ENCODE measurements at regions not wholly inside any gene's neighbourhood (a gene's known extent, or its start where the extent isn't known, plus 50 kb on each side); places are given as distances from the start of the nearest gene placed in this dataset.

- Histone ChIP-seq H3K4me1 (replicated peaks in 1 of 2) (peaks cover 5 to 8% of the 10 kb centered on the region in 2 donors), H3K27ac (peak overlapping the region in 4 of 5 donors; percentile 51 to 93 (median 69)), H3K27me3 (no peaks in the 10 kb centered on the region), H3K9me3 (replicated peaks in 1 of 3) (no peaks in the 10 kb centered on the region), H3K36me3 (replicated peaks in 1 of 2) (no peaks in the 10 kb centered on the region), H3K4me3 (peak overlapping the region in 1 of 4 donors; percentile 44)
- TF ChIP-seq POLR2A (IDR thresholded peaks at IDR 0.05) (no peak), CTCF (IDR thresholded peaks at IDR 0.05) (no peak)
- peak in 1 of 7 donors; percentile 9 for DNase-seq
- intact Hi-C loops (cut with DNase I) = no loop called here
- WGBS, 4 donors = 30 to 49% (median 31%) methylated on average over 12 to 20 of the region's 20 CpGs
Measured at GRCh38 chr9:88077071-88077617, 61.1 kb downstream of the SPATA31C2 start.

- TF ChIP-seq CTCF (IDR thresholded peaks at IDR 0.05) (peak in 4 of 6 experiments; percentile 12 to 35 (median 32)), POLR2A (IDR thresholded peaks at IDR 0.05) (peak in 1 of 2 donors; percentile 57)
- H3K27ac ChIP-seq = peak overlapping the region in 4 of 5 donors; percentile 51 to 93 (median 69)
- H3K4me3 ChIP-seq = peak overlapping the region in 3 of 4 donors; percentile 1 to 44 (median 24)
- peaks cover 5 to 8% of the 10 kb centered on the region in 2 donors for H3K4me1 ChIP-seq (replicated peaks in 1 of 2)
- whole genome bisulfite sequencing, 4 donors = 0 to 2% (median 1%) methylated on average over 22 to 57 of the region's 57 CpGs
- H3K9me3 ChIP-seq (replicated peaks in 1 of 3) = no peaks in the 10 kb centered on the region
- H3K27me3 ChIP-seq = no peaks in the 10 kb centered on the region
- intact Hi-C loops (cut with DNase I) = no loop called here
- peak; percentile 85 to 95 (median 90) for DNase-seq
- H3K36me3 ChIP-seq (replicated peaks in 1 of 2) = no peaks in the 10 kb centered on the region
Measured at GRCh38 chr9:88076286-88077070, 61.8 kb downstream of the SPATA31C2 start.

- Histone ChIP-seq H3K27ac (peak overlapping the region in 4 of 5 donors; percentile 51 to 93 (median 69)), H3K4me1 (replicated peaks in 1 of 2) (peaks cover 5 to 8% of the 10 kb centered on the region in 2 donors), H3K27me3 (no peaks in the 10 kb centered on the region), H3K36me3 (replicated peaks in 1 of 2) (no peaks in the 10 kb centered on the region), H3K9me3 (replicated peaks in 1 of 3) (no peaks in the 10 kb centered on the region), H3K4me3 (peak overlapping the region in 2 of 4 donors; percentile 24 to 44)
- WGBS, 4 donors = 0 to 8% (median 1%) methylated on average over 5 to 12 of the region's 12 CpGs
- DNase-seq = peak in 1 of 7 donors; percentile 74
- TF ChIP-seq POLR2A (IDR thresholded peaks at IDR 0.05) = no peak
- no peak for TF ChIP-seq CTCF (IDR thresholded peaks at IDR 0.05)
- intact Hi-C loops (cut with DNase I) = no loop called here
Measured at GRCh38 chr9:88075966-88076285, 62.3 kb downstream of the SPATA31C2 start.

- no peaks in the 10 kb centered on the region for H3K9me3 ChIP-seq (replicated peaks in 1 of 3)
- TF ChIP-seq POLR2A (IDR thresholded peaks at IDR 0.05) (no peak), CTCF (IDR thresholded peaks at IDR 0.05) (no peak)
- H3K4me3 ChIP-seq = peak overlapping the region in 2 of 4 donors; percentile 24 to 44
- WGBS, 4 donors = 38 to 56% (median 44%) methylated on average over 3 of the region's 3 CpGs
- peaks cover 5 to 8% of the 10 kb centered on the region in 2 donors for H3K4me1 ChIP-seq (replicated peaks in 1 of 2)
- peak overlapping the region in 3 of 5 donors; percentile 51 to 93 (median 84) for H3K27ac ChIP-seq
- H3K36me3 ChIP-seq (replicated peaks in 1 of 2) = no peaks in the 10 kb centered on the region
- intact Hi-C loops (cut with DNase I) = no loop called here
- no peaks in the 10 kb centered on the region for H3K27me3 ChIP-seq
- no peak for DNase-seq
Measured at GRCh38 chr9:88075506-88075905, 62.8 kb downstream of the SPATA31C2 start.

Measured in adrenal gland (tissue), 9 donors.